Vagina (tissue), 2 donors: ENCODE measurements at regions not wholly inside any gene's neighbourhood (a gene's known extent, or its start where the extent isn't known, plus 50 kb on each side); places are given as distances from the start of the nearest gene placed in this dataset.
A peak's percentile ranks its signal among the peaks of the same experiment; 100 is the strongest.

Experiments used
- POLR2AphosphoS5 ChIP-seq, 2 donors: sonication (generic); formaldehyde crosslinking; IDR thresholded peaks; one replicate each; pipeline ENCODE4 v1.9.0; 2017; ENCODE audit warnings: antibody characterized with exemption in 2 of 2, mild to moderate bottlenecking in 2 of 2, low read depth in 1 of 2; ENCODE audit not compliant: insufficient read depth in 1 of 2
- TF ChIP-seq, protein P1 (sequence below), 3 experiments: fragments of 450-650 bp in 2 of 3; fragments of 200-600 bp in 1 of 3; sonication (generic) in 1 of 3; IDR thresholded peaks; one replicate each; pipeline ENCODE4 v1.5.1; 2017 to 2019; ENCODE audit warnings: antibody characterized with exemption in 3 of 3, mild to moderate bottlenecking in 2 of 3, moderate library complexity in 2 of 3

DNA sequence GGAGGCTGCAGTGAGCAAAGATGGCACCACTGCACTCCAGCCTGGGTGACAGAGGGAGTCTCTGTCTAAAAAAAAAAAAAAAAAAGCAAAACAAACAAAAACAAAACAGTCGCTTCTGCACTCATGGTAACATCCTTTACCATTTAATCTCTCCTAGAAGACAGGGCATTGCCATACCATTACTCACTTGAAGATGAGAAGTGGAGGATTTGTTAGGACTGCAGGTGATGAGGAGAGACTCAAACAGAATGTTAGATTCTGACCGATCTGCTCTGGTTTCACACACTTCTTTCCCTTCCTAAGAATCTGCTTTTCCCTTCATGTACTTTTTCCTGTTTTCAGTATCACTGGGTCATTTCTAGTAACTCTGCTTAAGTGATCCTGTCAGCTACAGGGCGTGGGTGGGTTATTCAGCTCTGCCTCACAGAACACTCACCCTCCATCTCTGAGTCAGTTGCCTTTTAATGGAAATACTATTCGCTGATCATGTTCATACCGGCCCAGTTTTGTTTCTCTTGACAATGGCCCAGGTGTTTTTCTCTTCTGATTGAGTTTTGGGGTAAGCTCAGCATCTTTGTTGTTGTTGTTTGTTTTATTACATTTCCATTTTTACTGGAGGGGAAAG lies 148.0 kb upstream of the ERG start:
- TF ChIP-seq POLR2AphosphoS5 (IDR thresholded peaks at IDR 0.05; ENCODE audit: insufficient read depth in 1 of 2, low read depth in 1 of 2): peak in 1 of 2 donors; percentile 35
- TF ChIP-seq, protein P1, sequence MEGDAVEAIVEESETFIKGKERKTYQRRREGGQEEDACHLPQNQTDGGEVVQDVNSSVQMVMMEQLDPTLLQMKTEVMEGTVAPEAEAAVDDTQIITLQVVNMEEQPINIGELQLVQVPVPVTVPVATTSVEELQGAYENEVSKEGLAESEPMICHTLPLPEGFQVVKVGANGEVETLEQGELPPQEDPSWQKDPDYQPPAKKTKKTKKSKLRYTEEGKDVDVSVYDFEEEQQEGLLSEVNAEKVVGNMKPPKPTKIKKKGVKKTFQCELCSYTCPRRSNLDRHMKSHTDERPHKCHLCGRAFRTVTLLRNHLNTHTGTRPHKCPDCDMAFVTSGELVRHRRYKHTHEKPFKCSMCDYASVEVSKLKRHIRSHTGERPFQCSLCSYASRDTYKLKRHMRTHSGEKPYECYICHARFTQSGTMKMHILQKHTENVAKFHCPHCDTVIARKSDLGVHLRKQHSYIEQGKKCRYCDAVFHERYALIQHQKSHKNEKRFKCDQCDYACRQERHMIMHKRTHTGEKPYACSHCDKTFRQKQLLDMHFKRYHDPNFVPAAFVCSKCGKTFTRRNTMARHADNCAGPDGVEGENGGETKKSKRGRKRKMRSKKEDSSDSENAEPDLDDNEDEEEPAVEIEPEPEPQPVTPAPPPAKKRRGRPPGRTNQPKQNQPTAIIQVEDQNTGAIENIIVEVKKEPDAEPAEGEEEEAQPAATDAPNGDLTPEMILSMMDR (IDR thresholded peaks at IDR 0.05): no peak
